HepG2 (cell line): ENCODE measurements at regions not wholly inside any gene's neighbourhood (a gene's known extent, or its start where the extent isn't known, plus 50 kb on each side); places are given as distances from the start of the nearest gene placed in this dataset.

Experiments used
- ATAC-seq: fragments of 200-7000 bp; cut with Tn5 transposase; 3 replicates; pipeline ENCODE4 v1.9.1; 2020; ENCODE audit warnings: mild to moderate bottlenecking, moderate library complexity
- BruUV-seq: library from RNA; stranded (reverse); fragments of 400-500 nt; replicated peaks from 2 replicates; lab custom pipeline; 2021; lab: Mats Ljungman, UMichigan
- CTCF ChIA-PET: fragments of 300-600 bp; formaldehyde crosslinking; extraction: SDS; loops from one replicate; lab custom pipeline; 2021; ENCODE audit warnings: low total read pairs, inconsistent platforms, low intra/inter-chr PET ratio; lab: Yijun Ruan, JAX
- POLR2A ChIA-PET: fragments of 350-600 bp; sonication (Branson Sonifier 250); formaldehyde crosslinking; loops from one replicate; lab custom pipeline; 2020; ENCODE audit warnings: antibody characterized with exemption, inconsistent platforms; lab: Yijun Ruan, JAX
- DNase-seq: peaks from one replicate; pipeline ENCODE4 v3.0.0-alpha.2; 2015; ENCODE audit warnings: low spot score
- FAIRE-seq: peaks from 3 replicates; lab custom pipeline; 2011; peaks lifted over from hg19 to GRCh38; lab: Jason Lieb, UNC
- H2AFZ ChIP-seq: one replicate; pipeline ENCODE4 v1.6.1; 2011; ENCODE audit warnings: low read length, inconsistent platforms
- H3K27ac ChIP-seq: fragments of 300-600 bp; 3 replicates; pipeline ENCODE4 v1.8.0; 2011; ENCODE audit warnings: mixed run types, mild to moderate bottlenecking, mixed read lengths, low read length, inconsistent platforms; ENCODE audit not compliant: insufficient read depth; ENCODE audit errors: extremely low read length
- H3K27me3 ChIP-seq, 2 experiments: fragments of 200-600 bp in 1 of 2; 2 replicates in 1 of 2; 3 replicates in 1 of 2; pipeline versions ENCODE4 v1.6.0 to v1.8.0; 2011; ENCODE audit warnings: low read length in 2 of 2, mild to moderate bottlenecking in 2 of 2, moderate library complexity in 2 of 2, inconsistent platforms in 1 of 2; ENCODE audit not compliant: insufficient read depth in 2 of 2, control insufficient read depth in 1 of 2
- H3K36me3 ChIP-seq, 2 experiments: fragments of 200-600 bp in 1 of 2; replicated peaks in 1 of 2; 2 replicates in 1 of 2; 3 replicates in 1 of 2; pipeline versions ENCODE4 v1.5.1 to v1.8.0; 2011; ENCODE audit warnings: low read length in 2 of 2, inconsistent platforms in 1 of 2; ENCODE audit not compliant: insufficient read depth in 2 of 2, control insufficient read depth in 1 of 2
- H3K4me1 ChIP-seq: 2 replicates; pipeline ENCODE4 v1.5.1; 2012; ENCODE audit warnings: low read length, inconsistent platforms; ENCODE audit not compliant: insufficient read depth
- H3K4me2 ChIP-seq: 2 replicates; pipeline ENCODE4 v1.6.0; 2011; ENCODE audit warnings: low read depth, low read length, inconsistent platforms
- H3K4me3 ChIP-seq, 3 experiments: fragments of 200-600 bp in 1 of 3; sonication (generic), shearing (Covaris generic) in 1 of 3; replicated peaks in 1 of 3; 2 replicates each; pipeline ENCODE4 v1.5.1; 2011 to 2016; ENCODE audit warnings: low read length in 3 of 3, inconsistent platforms in 2 of 3, low read depth in 2 of 3, mild to moderate bottlenecking in 2 of 3, control low read depth in 1 of 3, mixed read lengths in 1 of 3; ENCODE audit not compliant: insufficient read depth in 1 of 3
- H3K79me2 ChIP-seq: one replicate; pipeline ENCODE4 v1.6.1; 2011; ENCODE audit warnings: low read length, inconsistent platforms; ENCODE audit not compliant: insufficient read depth
- H3K9ac ChIP-seq: 2 replicates; pipeline ENCODE4 v1.6.0; 2011; ENCODE audit warnings: mild to moderate bottlenecking, low read depth, low read length, inconsistent platforms; ENCODE audit not compliant: insufficient read depth
- H3K9me3 ChIP-seq: 2 replicates; pipeline ENCODE4 v1.5.1; 2012; ENCODE audit warnings: mild to moderate bottlenecking, low read length
- H4K20me1 ChIP-seq: 2 replicates; pipeline ENCODE4 v1.6.0; 2011; ENCODE audit warnings: inconsistent platforms, mild to moderate bottlenecking, low read length, moderate library complexity; ENCODE audit not compliant: insufficient read depth
- CCDC6 ChIP-seq: sonication (generic); formaldehyde crosslinking; IDR thresholded peaks from 2 replicates; pipeline ENCODE4 v1.8.1; 2022; ENCODE audit warnings: mild to moderate bottlenecking, missing genetic modification reagents, moderate library complexity
- GRHL1 ChIP-seq: sonication (generic); formaldehyde crosslinking; conservative IDR thresholded peaks from 2 replicates; pipeline ENCODE4 v1.8.0; 2022; ENCODE audit warnings: missing genetic modification reagents
- HINFP ChIP-seq: sonication (generic); formaldehyde crosslinking; IDR thresholded peaks from 2 replicates; pipeline ENCODE4 v1.4.0; 2020; ENCODE audit warnings: low read depth, mild to moderate bottlenecking, missing genetic modification reagents
- HNRNPH1 ChIP-seq: fragments of 200-400 bp; formaldehyde crosslinking; optimal IDR thresholded peaks from 2 replicates; pipeline ENCODE3; 2017; ENCODE audit warnings: mild to moderate bottlenecking, low read depth, low read length
- KDM2A ChIP-seq: sonication (generic); formaldehyde crosslinking; IDR thresholded peaks from 2 replicates; pipeline ENCODE4 v1.4.0; 2020; ENCODE audit warnings: low read depth, missing genetic modification reagents, borderline replicate concordance
- MTA1 ChIP-seq: sonication (generic); formaldehyde crosslinking; IDR thresholded peaks from 2 replicates; pipeline ENCODE4 v1.4.0; 2020; ENCODE audit warnings: missing genetic modification reagents, mild to moderate bottlenecking, borderline replicate concordance
- MXD1 ChIP-seq: sonication (generic); formaldehyde crosslinking; IDR thresholded peaks from 2 replicates; pipeline ENCODE4 v1.4.0; 2020; ENCODE audit warnings: mild to moderate bottlenecking, missing genetic modification reagents
- PHF21A ChIP-seq: sonication (generic); formaldehyde crosslinking; IDR thresholded peaks from 2 replicates; pipeline ENCODE4 v1.5.0; 2020; ENCODE audit warnings: mild to moderate bottlenecking, missing genetic modification reagents
- REPIN1 ChIP-seq: sonication (generic); formaldehyde crosslinking; IDR thresholded peaks from 2 replicates; pipeline ENCODE4 v1.8.0; 2022; ENCODE audit warnings: missing genetic modification reagents, low read depth, mild to moderate bottlenecking, borderline replicate concordance
- ZBTB20 ChIP-seq: sonication (generic); formaldehyde crosslinking; IDR thresholded peaks from 2 replicates; pipeline ENCODE4 v1.8.1; 2023; ENCODE audit warnings: missing genetic modification reagents, low read depth, mild to moderate bottlenecking, borderline replicate concordance
- ZC3H13 ChIP-seq: sonication (generic); formaldehyde crosslinking; IDR thresholded peaks from 2 replicates; pipeline ENCODE4 v1.8.1; 2023; ENCODE audit warnings: mild to moderate bottlenecking, missing genetic modification reagents, moderate library complexity
- ZKSCAN8 ChIP-seq: IDR thresholded peaks from 2 replicates; pipeline ENCODE4 v1.6.1; 2016; ENCODE audit warnings: borderline replicate concordance, missing genetic modification reagents, missing compliant biosample characterization
- ZMAT3 ChIP-seq: sonication (generic); formaldehyde crosslinking; conservative IDR thresholded peaks from 2 replicates; pipeline ENCODE4 v1.7.0; 2021; ENCODE audit warnings: missing genetic modification reagents
- ZNF234 ChIP-seq: sonication (generic); formaldehyde crosslinking; conservative IDR thresholded peaks from 2 replicates; pipeline ENCODE4 v1.5.1; 2020; ENCODE audit warnings: mild to moderate bottlenecking, missing genetic modification reagents
- ZNF720 ChIP-seq: sonication (generic); formaldehyde crosslinking; IDR thresholded peaks from 2 replicates; pipeline ENCODE4 v1.4.0; 2020; ENCODE audit warnings: missing genetic modification reagents
- WGBS: methylation state at CpG from one replicate; pipeline ENCODE4 v1.1.6; 2017; ENCODE audit warnings: low lambda C conversion rate; 5-methylcytosine and 5-hydroxymethylcytosine counted together
- in situ Hi-C: cut with HindIII; loops from 2 replicates; pipeline ENCODE4 v1.10.0; 2017; ENCODE audit warnings: low pct_unique_long_range_greater_than_20kb; ENCODE audit not compliant: extremely low pct_ligation_motif_present
- intact Hi-C: fragments of 100-400 bp; cut with micrococcal nuclease; formaldehyde crosslinking; loops from one replicate; pipeline ENCODE4 v1.10.0; 2022; ENCODE audit not compliant: unreplicated experiment

GRCh38 chr1:39086865-39087409, 60.8 kb downstream of the NDUFS5 start:
- in situ Hi-C loops (loop anchor here (25.0 kb wide), 1 partner anchor 450 kb away; no protein-coding TSS in a partner anchor), intact Hi-C loops (no loop called here)
- TF ChIP-seq ZNF720 (CRISPR knock-in tag), result no peak
- TF ChIP-seq ZMAT3 (CRISPR knock-in tag), result no peak
- no peak for TF ChIP-seq ZNF234
- no peak for TF ChIP-seq ZC3H13
- no peak for TF ChIP-seq HINFP
- no peak for TF ChIP-seq MTA1 (CRISPR knock-in tag)
- TF ChIP-seq CCDC6 (CRISPR knock-in tag), result no peak
- TF ChIP-seq REPIN1 (CRISPR knock-in tag), result no peak
- TF ChIP-seq HNRNPH1, result no peak
- no peak for TF ChIP-seq ZKSCAN8 (CRISPR knock-in tag)
- TF ChIP-seq KDM2A (CRISPR knock-in tag), result no peak
- TF ChIP-seq GRHL1, result no peak
- no peak for TF ChIP-seq MXD1
- no peak for TF ChIP-seq ZBTB20 (CRISPR knock-in tag)
- no peak for TF ChIP-seq PHF21A (CRISPR knock-in tag)
- Histone ChIP-seq H3K4me2 (no peak overlapping the region), H3K27me3 (peaks cover 1 to 16% of the 10 kb centered on the region in 2 experiments), H3K4me1 (peaks cover 17% of the 10 kb centered on the region), H3K9ac (no peak overlapping the region), H3K27ac (no peak overlapping the region), H4K20me1 (no peaks in the 10 kb centered on the region), H3K79me2 (no peaks in the 10 kb centered on the region), H3K36me3 (no peaks in the 10 kb centered on the region), H3K4me3 (no peak overlapping the region), H2AFZ (no peak overlapping the region), H3K9me3 (no peaks in the 10 kb centered on the region)
- DNase-seq, result no peak
- WGBS, result 84% methylated on average over 7 of the region's 7 CpGs
- FAIRE-seq, result no peak
- POLR2A ChIA-PET, result no interaction called here
- ATAC-seq, result no peak
- CTCF ChIA-PET, result no interaction called here
- BruUV-seq, result no TSS peak
